ENCODE measurements at regions not wholly inside any gene's neighbourhood (a gene's known extent, or its start where the extent isn't known, plus 50 kb on each side); places are given as distances from the start of the nearest gene placed in this dataset.
A peak's percentile ranks its signal among the peaks of the same experiment; 100 is the strongest.

GRCh38 chr16:48817032-48817431 is 207.1 kb upstream of the N4BP1 start:
- DNase-seq = no peak

- no peak for DNase-seq
These were observed 206.4 kb upstream of the N4BP1 start for GRCh38 chr16:48816393-48816792.

GRCh38 chr16:48814994-48815393 is 205.0 kb upstream of the N4BP1 start:
- DNase-seq = no peak

GRCh38 chr16:48813485-48813884 is 203.5 kb upstream of the N4BP1 start:
- DNase-seq = no peak

GRCh38 chr16:48812856-48813255 is 202.9 kb upstream of the N4BP1 start:
- no peak for DNase-seq

GRCh38 chr16:48811478-48811877 is 201.5 kb upstream of the N4BP1 start:
- no peak for DNase-seq

GRCh38 chr16:48810803-48811453 is 200.9 kb upstream of the N4BP1 start:
- no peak for DNase-seq

- no peak for DNase-seq
These were observed 200.4 kb upstream of the N4BP1 start for GRCh38 chr16:48810436-48810802.

GRCh38 chr16:48790151-48790550 is 180.2 kb upstream of the N4BP1 start:
- DNase-seq = no peak

GRCh38 chr16:48788475-48788874 is 178.5 kb upstream of the N4BP1 start:
- DNase-seq = no peak

GRCh38 chr16:48745541-48745940 is 135.6 kb upstream of the N4BP1 start:
- DNase-seq = no peak

GRCh38 chr16:48740964-48741363 is 131.0 kb upstream of the N4BP1 start:
- DNase-seq = no peak

- DNase-seq = no peak
These were observed 124.2 kb upstream of the N4BP1 start for GRCh38 chr16:48734220-48734619.

- DNase-seq = no peak
These were observed 94.7 kb upstream of the N4BP1 start for GRCh38 chr16:48704710-48705109.

- peak; percentile 75 for DNase-seq
These were observed 77.5 kb upstream of the N4BP1 start for GRCh38 chr16:48687421-48688038.

- no peak for DNase-seq
These were observed 74.2 kb upstream of the N4BP1 start for GRCh38 chr16:48684148-48684547.

GRCh38 chr16:48682971-48683370 is 73.0 kb upstream of the N4BP1 start:
- no peak for DNase-seq

GRCh38 chr16:48681520-48681919 is 71.5 kb upstream of the N4BP1 start:
- DNase-seq = no peak

- DNase-seq = no peak
These were observed 70.9 kb upstream of the N4BP1 start for GRCh38 chr16:48680881-48681280.

GRCh38 chr16:48676836-48677235 is 66.9 kb upstream of the N4BP1 start:
- DNase-seq = no peak

- DNase-seq = peak; percentile 2
These were observed 58.2 kb upstream of the N4BP1 start for GRCh38 chr16:48668184-48668583.

GRCh38 chr16:48659940-48660339 is 50.0 kb upstream of the N4BP1 start:
- DNase-seq = no peak
